PC-3 (cell line): ENCODE measurements at regions not wholly inside any gene's neighbourhood (a gene's known extent, or its start where the extent isn't known, plus 50 kb on each side); places are given as distances from the start of the nearest gene placed in this dataset.

Experiments
- ATAC-seq: fragments of 200-7000 bp; cut with Tn5 transposase; 2 replicates; pipeline ENCODE4 v1.9.1; 2020; ENCODE audit warnings: mild to moderate bottlenecking, moderate library complexity
- BruUV-seq: library from RNA; stranded (reverse); fragments of 400-500 nt; replicated peaks from 2 replicates; lab custom pipeline; 2021; lab: Mats Ljungman, UMichigan
- CTCF ChIA-PET: fragments of 300-600 bp; sonication (Branson Sonifier 250); formaldehyde crosslinking; loops from one replicate; lab custom pipeline; 2022; ENCODE audit warnings: antibody characterized with exemption; lab: Charles Lee
- POLR2A ChIA-PET: fragments of 300-600 bp; sonication (Branson Sonifier 250); formaldehyde crosslinking; loops from one replicate; lab custom pipeline; 2022; ENCODE audit warnings: antibody characterized with exemption; ENCODE audit not compliant: unreplicated experiment; lab: Charles Lee
- DNase-seq: peaks from one replicate; pipeline ENCODE4 v3.0.0-alpha.2; 2015
- H2AFZ ChIP-seq: fragments of 300-600 bp; sonication (generic); 2 replicates; pipeline ENCODE4 v1.6.0; 2016; ENCODE audit warnings: antibody characterized with exemption, low read length
- H3F3A ChIP-seq: fragments of 300-600 bp; sonication (generic); one replicate; pipeline ENCODE4 v1.6.0; 2017; ENCODE audit warnings: antibody characterized with exemption, low read length, control low read depth, mild to moderate bottlenecking; ENCODE audit not compliant: unreplicated experiment
- H3K27ac ChIP-seq: fragments of 300-600 bp; sonication (generic); 2 replicates; pipeline ENCODE4 v1.5.1; 2016; ENCODE audit warnings: mild to moderate bottlenecking, low read length
- H3K27me3 ChIP-seq: fragments of 300-600 bp; sonication (generic); 2 replicates; pipeline ENCODE4 v1.6.1; 2016; ENCODE audit warnings: low read length, mixed read lengths
- H3K36me3 ChIP-seq: fragments of 300-600 bp; sonication (generic); 2 replicates; pipeline ENCODE4 v1.6.1; 2016; ENCODE audit warnings: low read depth, mixed run types, low read length, mixed read lengths
- H3K4me1 ChIP-seq: fragments of 300-600 bp; sonication (generic); 2 replicates; pipeline ENCODE4 v1.5.1; 2016; ENCODE audit warnings: low read length; ENCODE audit not compliant: insufficient read depth
- H3K4me2 ChIP-seq: fragments of 300-600 bp; sonication (generic); 2 replicates; pipeline ENCODE4 v1.6.0; 2016; ENCODE audit warnings: low read length
- H3K4me3 ChIP-seq: fragments of 300-600 bp; sonication (generic); 2 replicates; pipeline ENCODE4 v1.5.1; 2016; ENCODE audit warnings: mild to moderate bottlenecking, low read length, mixed read lengths
- H3K79me2 ChIP-seq: fragments of 300-600 bp; sonication (generic); 2 replicates; pipeline ENCODE4 v1.6.1; 2017; ENCODE audit warnings: low read length, mixed read lengths
- H3K9ac ChIP-seq: fragments of 300-600 bp; sonication (generic); 2 replicates; pipeline ENCODE4 v1.6.0; 2016; ENCODE audit warnings: mild to moderate bottlenecking, low read length
- H3K9me2 ChIP-seq: fragments of 300-600 bp; sonication (generic); replicated peaks from 2 replicates; pipeline ENCODE4 v1.6.1; 2016; ENCODE audit warnings: mixed run types, low read length, mixed read lengths
- H3K9me3 ChIP-seq: fragments of 300-600 bp; sonication (generic); 2 replicates; pipeline ENCODE4 v1.6.1; 2016; ENCODE audit warnings: low read length, mixed read lengths
- H4K20me1 ChIP-seq: fragments of 300-600 bp; sonication (generic); 2 replicates; pipeline ENCODE4 v1.6.1; 2016; ENCODE audit warnings: low read length, mixed read lengths
- EZH2 ChIP-seq: fragments of 300-600 bp; sonication (generic); IDR thresholded peaks from one replicate; pipeline ENCODE4 v1.6.1; 2017; ENCODE audit warnings: antibody characterized with exemption, mild to moderate bottlenecking, low read length; ENCODE audit not compliant: unreplicated experiment
- EZH2phosphoT487 ChIP-seq: fragments of 300-600 bp; sonication (generic); IDR thresholded peaks from 2 replicates; pipeline ENCODE4 v1.6.1; 2018; ENCODE audit warnings: mild to moderate bottlenecking, antibody characterized with exemption, low read length, borderline replicate concordance
- intact Hi-C: fragments of 100-400 bp; cut with micrococcal nuclease; formaldehyde crosslinking; loops from 2 replicates; pipeline ENCODE4 v1.9.0; 2023
- TF ChIP-seq, protein P1 (sequence below): fragments of 300-600 bp; sonication (generic); conservative IDR thresholded peaks from 2 replicates; pipeline ENCODE4 v1.5.1; 2017; ENCODE audit warnings: antibody characterized with exemption, low read depth, mild to moderate bottlenecking, low read length

- H4K20me1 ChIP-seq: no peaks in the 10 kb centered on the region
- DNase-seq: no peak
- H3K9ac ChIP-seq: no peak overlapping the region
- TF ChIP-seq, protein P1, sequence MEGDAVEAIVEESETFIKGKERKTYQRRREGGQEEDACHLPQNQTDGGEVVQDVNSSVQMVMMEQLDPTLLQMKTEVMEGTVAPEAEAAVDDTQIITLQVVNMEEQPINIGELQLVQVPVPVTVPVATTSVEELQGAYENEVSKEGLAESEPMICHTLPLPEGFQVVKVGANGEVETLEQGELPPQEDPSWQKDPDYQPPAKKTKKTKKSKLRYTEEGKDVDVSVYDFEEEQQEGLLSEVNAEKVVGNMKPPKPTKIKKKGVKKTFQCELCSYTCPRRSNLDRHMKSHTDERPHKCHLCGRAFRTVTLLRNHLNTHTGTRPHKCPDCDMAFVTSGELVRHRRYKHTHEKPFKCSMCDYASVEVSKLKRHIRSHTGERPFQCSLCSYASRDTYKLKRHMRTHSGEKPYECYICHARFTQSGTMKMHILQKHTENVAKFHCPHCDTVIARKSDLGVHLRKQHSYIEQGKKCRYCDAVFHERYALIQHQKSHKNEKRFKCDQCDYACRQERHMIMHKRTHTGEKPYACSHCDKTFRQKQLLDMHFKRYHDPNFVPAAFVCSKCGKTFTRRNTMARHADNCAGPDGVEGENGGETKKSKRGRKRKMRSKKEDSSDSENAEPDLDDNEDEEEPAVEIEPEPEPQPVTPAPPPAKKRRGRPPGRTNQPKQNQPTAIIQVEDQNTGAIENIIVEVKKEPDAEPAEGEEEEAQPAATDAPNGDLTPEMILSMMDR: no peak
- TF ChIP-seq EZH2: no peak
- no peak for TF ChIP-seq EZH2phosphoT487
- intact Hi-C loops: no loop called here
- no peaks in the 10 kb centered on the region for H3K9me3 ChIP-seq
- no peak overlapping the region for H2AFZ ChIP-seq
- no peak overlapping the region for H3K4me3 ChIP-seq
- H3K4me1 ChIP-seq: no peaks in the 10 kb centered on the region
- no peak overlapping the region for H3K27ac ChIP-seq
- no peaks in the 10 kb centered on the region for H3K9me2 ChIP-seq
- ATAC-seq: no peak
- ChIA-PET POLR2A (no interaction called here), CTCF (no interaction called here)
- H3K36me3 ChIP-seq: no peaks in the 10 kb centered on the region
- no peaks in the 10 kb centered on the region for H3K79me2 ChIP-seq
- no peaks in the 10 kb centered on the region for H3K27me3 ChIP-seq
- no TSS peak for BruUV-seq
- no peaks in the 10 kb centered on the region for H3F3A ChIP-seq
- no peak overlapping the region for H3K4me2 ChIP-seq
Observed at GRCh38 chr2:21217442-21217841, 93.7 kb downstream of the TDRD15 start.

- DNase-seq (no peak), ATAC-seq (no peak)
- H4K20me1 ChIP-seq: no peaks in the 10 kb centered on the region
- H3K4me2 ChIP-seq: no peak overlapping the region
- intact Hi-C loops: no loop called here
- no peaks in the 10 kb centered on the region for H3K4me1 ChIP-seq
- POLR2A ChIA-PET: no interaction called here
- H3K9me2 ChIP-seq: no peaks in the 10 kb centered on the region
- H3K36me3 ChIP-seq: no peaks in the 10 kb centered on the region
- H3K9me3 ChIP-seq: no peaks in the 10 kb centered on the region
- CTCF ChIA-PET: no interaction called here
- H3K27me3 ChIP-seq: no peaks in the 10 kb centered on the region
- no peak overlapping the region for H2AFZ ChIP-seq
- H3K27ac ChIP-seq: no peak overlapping the region
- BruUV-seq: no TSS peak
- H3K79me2 ChIP-seq: no peaks in the 10 kb centered on the region
- TF ChIP-seq EZH2phosphoT487: no peak
- TF ChIP-seq, protein P1: no peak
- TF ChIP-seq EZH2: no peak
- H3K4me3 ChIP-seq: no peak overlapping the region
- H3K9ac ChIP-seq: no peak overlapping the region
- no peaks in the 10 kb centered on the region for H3F3A ChIP-seq
Observed at GRCh38 chr2:21220930-21221329, 97.2 kb downstream of the TDRD15 start.

GRCh38 chr2:21223618-21224017, 99.8 kb downstream of the TDRD15 start:
- DNase-seq: no peak
- TF ChIP-seq EZH2phosphoT487 (no peak), EZH2 (no peak)
- TF ChIP-seq, protein P1: no peak
- Histone ChIP-seq H2AFZ (no peak overlapping the region), H3K36me3 (no peaks in the 10 kb centered on the region), H3K4me2 (no peak overlapping the region), H3K27ac (no peak overlapping the region), H4K20me1 (no peaks in the 10 kb centered on the region), H3K9me3 (no peaks in the 10 kb centered on the region), H3F3A (no peaks in the 10 kb centered on the region), H3K9ac (no peak overlapping the region), H3K27me3 (no peaks in the 10 kb centered on the region), H3K4me1 (no peaks in the 10 kb centered on the region), H3K4me3 (no peak overlapping the region), H3K9me2 (no peaks in the 10 kb centered on the region), H3K79me2 (no peaks in the 10 kb centered on the region)
- BruUV-seq: no TSS peak
- CTCF ChIA-PET: no interaction called here
- POLR2A ChIA-PET: no interaction called here
- no peak for ATAC-seq
- intact Hi-C loops: no loop called here
